GM23338 (cell line): ENCODE measurements at regions not wholly inside any gene's neighbourhood (a gene's known extent, or its start where the extent isn't known, plus 50 kb on each side); places are given as distances from the start of the nearest gene placed in this dataset.

Experiments
- ATAC-seq: fragments of 200-7000 bp; cut with Tn5 transposase; 3 replicates; pipeline ENCODE4 v1.9.1; 2020
- DNase-seq: peaks from one replicate; pipeline ENCODE4 v3.0.0-alpha.2; 2015; ENCODE audit warnings: low spot score
- H2AFZ ChIP-seq: fragments of 200-600 bp; sonication (generic); 2 replicates; pipeline ENCODE4 v1.8.0; 2016; ENCODE audit warnings: antibody characterized with exemption, mild to moderate bottlenecking, moderate library complexity
- H3F3A ChIP-seq: fragments of 200-600 bp; sonication (generic); replicated peaks from 2 replicates; pipeline ENCODE4 v1.8.0; 2017; ENCODE audit warnings: antibody characterized with exemption, mixed run types, low read depth
- H3K27ac ChIP-seq: fragments of 200-600 bp; sonication (generic); 2 replicates; pipeline ENCODE4 v1.6.1; 2016; ENCODE audit warnings: low read depth
- H3K27me3 ChIP-seq: fragments of 200-600 bp; sonication (generic); 2 replicates; pipeline ENCODE4 v1.8.0; 2016; ENCODE audit warnings: mild to moderate bottlenecking, mixed run types, moderate library complexity; ENCODE audit not compliant: insufficient read depth
- H3K36me3 ChIP-seq: fragments of 200-600 bp; sonication (generic); 2 replicates; pipeline ENCODE4 v1.8.0; 2016; ENCODE audit warnings: mild to moderate bottlenecking; ENCODE audit not compliant: insufficient read depth
- H3K4me1 ChIP-seq: fragments of 200-600 bp; sonication (generic); 2 replicates; pipeline ENCODE4 v1.8.0; 2016; ENCODE audit warnings: mild to moderate bottlenecking, moderate library complexity; ENCODE audit not compliant: insufficient read depth
- H3K4me2 ChIP-seq: fragments of 200-600 bp; sonication (generic); 2 replicates; pipeline ENCODE4 v1.7.1; 2017; ENCODE audit warnings: mixed run types
- H3K4me3 ChIP-seq: fragments of 200-600 bp; sonication (generic); 2 replicates; pipeline ENCODE4 v1.6.1; 2016; ENCODE audit warnings: mixed run types
- H3K79me2 ChIP-seq: fragments of 200-600 bp; sonication (generic); replicated peaks from 2 replicates; pipeline ENCODE4 v1.8.0; 2017; ENCODE audit warnings: mild to moderate bottlenecking; ENCODE audit not compliant: insufficient read depth
- H3K9me2 ChIP-seq: fragments of 200-600 bp; sonication (generic); 2 replicates; pipeline ENCODE4 v1.8.0; 2017; ENCODE audit not compliant: insufficient read depth
- H4K20me1 ChIP-seq: fragments of 200-600 bp; sonication (generic); replicated peaks from 2 replicates; pipeline ENCODE4 v1.8.0; 2017; ENCODE audit warnings: mild to moderate bottlenecking; ENCODE audit not compliant: insufficient read depth
- H3K27ac Mint-ChIP-seq: 2 replicates; pipeline ENCODE4 v1.8.0; 2020; ENCODE audit warnings: inconsistent platforms, mild to moderate bottlenecking, moderate library complexity, mixed read lengths
- H3K27me3 Mint-ChIP-seq: 3 replicates; pipeline ENCODE4 v1.8.0; 2022; ENCODE audit warnings: low read depth, mild to moderate bottlenecking, moderate library complexity, mixed read lengths, inconsistent platforms; ENCODE audit not compliant: insufficient read depth, poor library complexity
- H3K36me3 Mint-ChIP-seq: 3 replicates; pipeline ENCODE4 v1.8.0; 2021; ENCODE audit warnings: low read depth, mild to moderate bottlenecking, inconsistent platforms, moderate library complexity, mixed read lengths
- H3K4me1 Mint-ChIP-seq: 3 replicates; pipeline ENCODE4 v1.8.0; 2020; ENCODE audit warnings: mild to moderate bottlenecking, inconsistent platforms, mixed read lengths
- H3K4me3 Mint-ChIP-seq: 3 replicates; pipeline ENCODE4 v1.8.0; 2021; ENCODE audit warnings: moderate library complexity, mild to moderate bottlenecking, inconsistent platforms, mixed read lengths
- H3K9me3 Mint-ChIP-seq: 3 replicates; pipeline ENCODE4 v1.8.0; 2020; ENCODE audit warnings: moderate library complexity, mild to moderate bottlenecking, inconsistent platforms, mixed read lengths
- CREB1 ChIP-seq: fragments of 250-450 bp; sonication (Bioruptor Pico); IDR thresholded peaks from 2 replicates; pipeline ENCODE4 v1.5.0; 2020; ENCODE audit warnings: low read depth, mild to moderate bottlenecking, moderate library complexity
- CTCF ChIP-seq, 2 experiments: fragments of 200-600 bp in 1 of 2; sonication (generic) in 1 of 2; conservative IDR thresholded peaks; 2 replicates each; pipeline versions ENCODE4 v1.5.1 to v1.6.1; 2016 to 2017; ENCODE audit warnings: antibody characterized with exemption in 2 of 2, low read depth in 2 of 2, mild to moderate bottlenecking in 2 of 2, moderate library complexity in 1 of 2
- EZH2 ChIP-seq: fragments of 200-600 bp; sonication (generic); IDR thresholded peaks from one replicate; pipeline ENCODE4 v1.8.0; 2017; ENCODE audit warnings: antibody characterized with exemption, mild to moderate bottlenecking, low read depth; ENCODE audit not compliant: unreplicated experiment
- EZH2phosphoT487 ChIP-seq: fragments of 200-600 bp; sonication (generic); IDR thresholded peaks from one replicate; pipeline ENCODE4 v1.8.1; 2018; ENCODE audit warnings: antibody characterized with exemption; ENCODE audit not compliant: unreplicated experiment
- JUNB ChIP-seq: IDR thresholded peaks from one replicate; pipeline ENCODE4 v1.6.1; 2016; ENCODE audit warnings: antibody characterized with exemption; ENCODE audit not compliant: unreplicated experiment
- NANOG ChIP-seq: IDR thresholded peaks from 2 replicates; pipeline ENCODE4 v1.6.1; 2016; ENCODE audit warnings: antibody characterized with exemption, borderline replicate concordance
- POLR2AphosphoS5 ChIP-seq: IDR thresholded peaks from 2 replicates; pipeline ENCODE4 v1.6.1; 2016; ENCODE audit warnings: antibody characterized with exemption, low read depth
- REST ChIP-seq: IDR thresholded peaks from one replicate; pipeline ENCODE4 v1.6.1; 2018; ENCODE audit warnings: antibody characterized with exemption; ENCODE audit not compliant: unreplicated experiment
- ZNF114 ChIP-seq: fragments of 250-450 bp; sonication (Bioruptor Pico); IDR thresholded peaks from 2 replicates; pipeline ENCODE4 v1.5.0; 2020; ENCODE audit warnings: mild to moderate bottlenecking, moderate library complexity
- ZNF331 ChIP-seq: fragments of 250-450 bp; sonication (Bioruptor Pico); IDR thresholded peaks from 2 replicates; pipeline ENCODE4 v1.5.0; 2020; ENCODE audit warnings: low read depth, mild to moderate bottlenecking, moderate library complexity

GRCh38 chr5:125574491-125575044 is 828.1 kb upstream of the ZNF608 start:
- Histone ChIP-seq H3K27ac (no peak overlapping the region), H3K4me3 (no peak overlapping the region), H3F3A (no peaks in the 10 kb centered on the region), H3K79me2 (no peaks in the 10 kb centered on the region), H4K20me1 (no peaks in the 10 kb centered on the region), H2AFZ (peak overlapping the region; percentile 96), H3K27me3 (no peaks in the 10 kb centered on the region), H3K4me1 (peaks cover 17% of the 10 kb centered on the region), H3K36me3 (no peaks in the 10 kb centered on the region), H3K4me2 (no peak overlapping the region), H3K9me2 (no peaks in the 10 kb centered on the region; the same call in 1 of the 2 replicates)
- Mint-ChIP-seq H3K4me3 (no peak overlapping the region), H3K36me3 (peaks cover 7% of the 10 kb centered on the region; the same call in 2 of the 3 replicates), H3K27me3 (no peaks in the 10 kb centered on the region), H3K9me3 (peaks cover 11% of the 10 kb centered on the region), H3K4me1 (peaks cover 30% of the 10 kb centered on the region), H3K27ac (no peak overlapping the region)
- no peak for TF ChIP-seq POLR2AphosphoS5
- no peak for TF ChIP-seq EZH2
- no peak for TF ChIP-seq CREB1
- no peak for TF ChIP-seq REST
- no peak for TF ChIP-seq ZNF114 (CRISPR knock-in tag)
- TF ChIP-seq NANOG, result no peak
- TF ChIP-seq JUNB, result no peak
- TF ChIP-seq EZH2phosphoT487, result no peak
- TF ChIP-seq CTCF (conservative IDR thresholded peaks at IDR 0.05; ENCODE audit: low read depth in 2 of 2), result no peak
- DNase-seq, result no peak
- ATAC-seq, result no peak

- Histone ChIP-seq H3K9me2 (no peaks in the 10 kb centered on the region; the same call in 1 of the 2 replicates), H3F3A (no peaks in the 10 kb centered on the region), H3K27ac (no peak overlapping the region), H3K36me3 (no peaks in the 10 kb centered on the region), H3K4me2 (peak overlapping the region; percentile 65), H3K4me1 (peaks cover 17% of the 10 kb centered on the region), H3K79me2 (no peaks in the 10 kb centered on the region), H3K4me3 (no peak overlapping the region), H2AFZ (peak overlapping the region; percentile 96), H3K27me3 (no peaks in the 10 kb centered on the region), H4K20me1 (no peaks in the 10 kb centered on the region)
- ATAC-seq (no peak), DNase-seq (no peak)
- no peak overlapping the region for H3K27ac Mint-ChIP-seq
- H3K36me3 Mint-ChIP-seq, result peaks cover 7% of the 10 kb centered on the region; the same call in 2 of the 3 replicates
- peaks cover 30% of the 10 kb centered on the region for H3K4me1 Mint-ChIP-seq
- peaks cover 2% of the 10 kb centered on the region for H3K27me3 Mint-ChIP-seq
- peaks cover 12% of the 10 kb centered on the region for H3K9me3 Mint-ChIP-seq
- H3K4me3 Mint-ChIP-seq, result no peak overlapping the region
- TF ChIP-seq NANOG, result no peak
- no peak for TF ChIP-seq ZNF331 (CRISPR knock-in tag)
- no peak for TF ChIP-seq EZH2phosphoT487
- no peak for TF ChIP-seq POLR2AphosphoS5
- TF ChIP-seq CREB1, result no peak
Measured at GRCh38 chr5:125575171-125575890, 828.9 kb upstream of the ZNF608 start.
